Mesothelial cell of epicardium (in vitro differentiated cells): ENCODE measurements at regions not wholly inside any gene's neighbourhood (a gene's known extent, or its start where the extent isn't known, plus 50 kb on each side); places are given as distances from the start of the nearest gene placed in this dataset.

ENCODE experiments used
- DNase-seq, 2 experiments: peaks; one replicate each; pipeline ENCODE4 v3.0.0; 2021; ENCODE audit warnings: low spot score in 2 of 2; ENCODE audit not compliant: unreplicated experiment in 2 of 2
- H3K27ac Mint-ChIP-seq: 2 replicates; pipeline ENCODE4 v1.8.0; 2021; ENCODE audit warnings: mixed read lengths
- H3K27me3 Mint-ChIP-seq: 2 replicates; pipeline ENCODE4 v1.8.0; 2021; ENCODE audit warnings: low read depth, mixed read lengths
- H3K36me3 Mint-ChIP-seq: 2 replicates; pipeline ENCODE4 v1.8.0; 2021; ENCODE audit warnings: mixed read lengths
- H3K4me1 Mint-ChIP-seq: 2 replicates; pipeline ENCODE4 v1.8.0; 2021; ENCODE audit warnings: mixed read lengths
- H3K4me3 Mint-ChIP-seq: 2 replicates; pipeline ENCODE4 v1.8.0; 2021; ENCODE audit warnings: mild to moderate bottlenecking, moderate library complexity, mixed read lengths
- H3K9me3 Mint-ChIP-seq: 2 replicates; pipeline ENCODE4 v1.8.0; 2021; ENCODE audit warnings: mixed read lengths
- CTCF ChIP-seq: fragments of 200-600 bp; sonication (generic); IDR thresholded peaks from one replicate; pipeline ENCODE4 v1.5.0; 2021; ENCODE audit warnings: antibody characterized with exemption; ENCODE audit not compliant: unreplicated experiment

DNA sequence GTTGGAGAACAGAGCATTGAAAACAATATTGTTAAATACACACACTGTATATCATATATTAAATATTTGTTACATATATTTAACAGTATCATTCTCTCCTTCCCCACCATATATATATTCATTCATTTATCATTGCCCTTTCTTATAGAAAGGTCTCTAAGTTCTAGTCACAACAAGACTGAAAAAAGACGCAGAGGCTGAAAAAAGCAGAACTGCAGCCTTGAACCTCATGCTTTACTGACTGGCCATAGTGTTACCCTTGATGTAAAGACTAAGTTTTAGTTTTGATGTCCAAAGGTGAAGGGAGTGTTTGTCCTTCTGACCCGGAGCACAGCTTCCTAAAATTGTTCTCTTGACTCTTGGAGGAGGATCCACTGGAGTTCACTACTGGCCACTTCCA is 247.9 kb downstream of the PTEN start:
- no peak for TF ChIP-seq CTCF
- Mint-ChIP-seq H3K27me3 (no peaks in the 10 kb centered on the region), H3K4me3 (no peak overlapping the region), H3K36me3 (no peaks in the 10 kb centered on the region), H3K27ac (no peak overlapping the region), H3K4me1 (peaks cover 9% of the 10 kb centered on the region), H3K9me3 (no peaks in the 10 kb centered on the region)
- DNase-seq, result no peak

DNA sequence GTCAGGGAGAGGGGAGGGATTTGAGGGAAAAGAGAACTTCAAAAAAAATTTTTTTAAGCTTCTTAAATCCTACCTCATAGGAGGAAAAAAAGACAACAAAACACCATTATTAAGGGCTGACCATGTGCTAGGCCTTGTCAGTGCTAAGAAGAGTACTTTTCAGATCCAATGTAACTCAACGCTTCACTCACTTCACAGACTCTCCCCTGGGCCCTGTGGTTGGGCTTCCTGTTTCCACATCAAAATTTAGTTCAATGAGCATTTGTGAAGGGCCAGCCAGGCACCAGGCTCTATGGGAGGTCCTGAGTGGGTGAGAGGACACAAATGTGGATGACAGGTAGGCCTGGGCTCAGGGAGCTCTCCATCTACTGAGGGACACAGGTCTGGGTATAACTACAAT is 249.8 kb downstream of the PTEN start:
- no peaks in the 10 kb centered on the region for H3K9me3 Mint-ChIP-seq
- no peaks in the 10 kb centered on the region for H3K27me3 Mint-ChIP-seq
- no peak for TF ChIP-seq CTCF
- H3K27ac Mint-ChIP-seq, result no peak overlapping the region
- no peak overlapping the region for H3K4me3 Mint-ChIP-seq
- no peaks in the 10 kb centered on the region for H3K36me3 Mint-ChIP-seq
- H3K4me1 Mint-ChIP-seq, result peaks cover 9% of the 10 kb centered on the region
- no peak for DNase-seq

GRCh38 chr10:88113657-88114272 is 250.3 kb downstream of the PTEN start:
- no peaks in the 10 kb centered on the region for H3K36me3 Mint-ChIP-seq
- H3K27me3 Mint-ChIP-seq, result no peaks in the 10 kb centered on the region
- TF ChIP-seq CTCF, result no peak
- no peaks in the 10 kb centered on the region for H3K9me3 Mint-ChIP-seq
- H3K27ac Mint-ChIP-seq, result no peak overlapping the region
- no peak for DNase-seq
- H3K4me3 Mint-ChIP-seq, result no peak overlapping the region
- peaks cover 9% of the 10 kb centered on the region for H3K4me1 Mint-ChIP-seq

- H3K36me3 Mint-ChIP-seq, result no peaks in the 10 kb centered on the region
- H3K27me3 Mint-ChIP-seq, result no peaks in the 10 kb centered on the region
- TF ChIP-seq CTCF, result no peak
- no peak for DNase-seq
- no peaks in the 10 kb centered on the region for H3K9me3 Mint-ChIP-seq
- H3K4me3 Mint-ChIP-seq, result no peak overlapping the region
- H3K27ac Mint-ChIP-seq, result no peak overlapping the region
- H3K4me1 Mint-ChIP-seq, result peaks cover 9% of the 10 kb centered on the region
Observed at GRCh38 chr10:88114368-88114767, 250.9 kb downstream of the PTEN start.

GRCh38 chr10:88115407-88115806 is 252.0 kb downstream of the PTEN start:
- Mint-ChIP-seq H3K27ac (no peak overlapping the region), H3K4me3 (no peak overlapping the region), H3K4me1 (peaks cover 9% of the 10 kb centered on the region), H3K27me3 (peaks cover 3% of the 10 kb centered on the region), H3K36me3 (no peaks in the 10 kb centered on the region), H3K9me3 (no peaks in the 10 kb centered on the region)
- TF ChIP-seq CTCF, result no peak
- DNase-seq, result no peak

GRCh38 chr10:88115968-88116367 is 252.5 kb downstream of the PTEN start:
- DNase-seq, result no peak
- Mint-ChIP-seq H3K4me1 (peaks cover 9% of the 10 kb centered on the region), H3K27ac (no peak overlapping the region), H3K9me3 (no peaks in the 10 kb centered on the region), H3K27me3 (peaks cover 5% of the 10 kb centered on the region), H3K36me3 (no peaks in the 10 kb centered on the region), H3K4me3 (no peak overlapping the region)
- no peak for TF ChIP-seq CTCF
